Right ventricle myocardium inferior (tissue), 1 donor: ENCODE measurements at regions not wholly inside any gene's neighbourhood (a gene's known extent, or its start where the extent isn't known, plus 50 kb on each side); places are given as distances from the start of the nearest gene placed in this dataset.
A peak's percentile ranks its signal among the peaks of the same experiment; 100 is the strongest.
"Not testable (repeated sequence)": the region's sequence is repeated elsewhere in the genome, so short reads cannot be mapped to it uniquely, and the experiment has no call there.

Source experiments
- ATAC-seq: fragments of 200-7000 bp; cut with Tn5 transposase; one replicate; pipeline ENCODE4 v1.9.1; 2020; ENCODE audit warnings: mild to moderate bottlenecking, moderate library complexity
- DNase-seq: peaks from one replicate; pipeline ENCODE4 v3.0.0; 2021; ENCODE audit errors: missing footprints
- intact Hi-C: fragments of 100-400 bp; cut with DNase I; formaldehyde crosslinking; loops from one replicate; pipeline ENCODE4 v1.11.0; 2022
- donor health status: DM: no; HTN: yes; CAD: no; lungs with severe emphysema.

GRCh38 chr5:152599096-152599495, 194.0 kb upstream of the NMUR2 start:
- intact Hi-C loops: no loop called here
- DNase-seq (no peak), ATAC-seq (no peak)

- intact Hi-C loops: no loop called here
- ATAC-seq (no peak), DNase-seq (no peak)
Measured at GRCh38 chr5:152601806-152602732, 197.0 kb upstream of the NMUR2 start.

GRCh38 chr5:152606050-152606449, 201.0 kb upstream of the NMUR2 start:
- intact Hi-C loops, DNase-seq: not testable (repeated sequence)
- ATAC-seq: peak; percentile 64

- DNase-seq (no peak), ATAC-seq (peak; percentile 54)
- intact Hi-C loops: no loop called here
Measured at GRCh38 chr5:152606776-152607364, 201.8 kb upstream of the NMUR2 start.

- DNase-seq: no peak
- no peak for ATAC-seq
- intact Hi-C loops: no loop called here
Measured at GRCh38 chr5:152607401-152608160, 202.5 kb upstream of the NMUR2 start.

GRCh38 chr5:152608458-152608857, 203.4 kb upstream of the NMUR2 start:
- ATAC-seq: peak; percentile 68
- no peak for DNase-seq

GRCh38 chr5:152619756-152620155, 214.7 kb upstream of the NMUR2 start:
- no peak for DNase-seq
- ATAC-seq: no peak
- intact Hi-C loops: no loop called here

More at GRCh38 chr5:152608458-152608857, 203.4 kb upstream of the NMUR2 start:
- intact Hi-C loops: no loop called here

GRCh38 chr5:152622628-152623027, 217.5 kb upstream of the NMUR2 start:
- DNase-seq (no peak), ATAC-seq (peak; percentile 50)
- intact Hi-C loops: no loop called here

- no peak for DNase-seq
- ATAC-seq: no peak
- intact Hi-C loops: no loop called here
Measured at GRCh38 chr5:152623951-152624350, 218.9 kb upstream of the NMUR2 start.

GRCh38 chr5:152625696-152626095, 220.6 kb upstream of the NMUR2 start:
- intact Hi-C loops: no loop called here
- DNase-seq (no peak), ATAC-seq (no peak)

GRCh38 chr5:152631221-152631620, 226.1 kb upstream of the NMUR2 start:
- ATAC-seq: no peak
- intact Hi-C loops: loop anchor here (5.0 kb wide), 1 partner anchor 51 kb away; no protein-coding TSS in a partner anchor
- DNase-seq: no peak

- intact Hi-C loops: loop anchor here (5.0 kb wide), 1 partner anchor 50 kb away; no protein-coding TSS in a partner anchor
- DNase-seq: no peak
- peak; percentile 75 for ATAC-seq
Measured at GRCh38 chr5:152632360-152632759, 227.3 kb upstream of the NMUR2 start.

GRCh38 chr5:152634586-152634985, 229.5 kb upstream of the NMUR2 start:
- intact Hi-C loops: loop anchor here (5.0 kb wide), 1 partner anchor 48 kb away; no protein-coding TSS in a partner anchor
- ATAC-seq: no peak
- no peak for DNase-seq

- intact Hi-C loops: no loop called here
- no peak for DNase-seq
- ATAC-seq: peak; percentile 82
Measured at GRCh38 chr5:152638996-152639552, 234.0 kb upstream of the NMUR2 start.

GRCh38 chr5:152641970-152642805, 237.1 kb upstream of the NMUR2 start:
- ATAC-seq (no peak), DNase-seq (no peak)
- intact Hi-C loops: no loop called here

- ATAC-seq: no peak
- no peak for DNase-seq
- intact Hi-C loops: no loop called here
Measured at GRCh38 chr5:152642880-152643279, 237.8 kb upstream of the NMUR2 start.

GRCh38 chr5:152644029-152644728, 239.1 kb upstream of the NMUR2 start:
- ATAC-seq: no peak
- intact Hi-C loops: no loop called here
- no peak for DNase-seq

GRCh38 chr5:152649609-152650008, 244.5 kb upstream of the NMUR2 start:
- intact Hi-C loops: no loop called here
- no peak for DNase-seq
- ATAC-seq: no peak
